ENCODE measurements at regions not wholly inside any gene's neighbourhood (a gene's known extent, or its start where the extent isn't known, plus 50 kb on each side); places are given as distances from the start of the nearest gene placed in this dataset.

DNA sequence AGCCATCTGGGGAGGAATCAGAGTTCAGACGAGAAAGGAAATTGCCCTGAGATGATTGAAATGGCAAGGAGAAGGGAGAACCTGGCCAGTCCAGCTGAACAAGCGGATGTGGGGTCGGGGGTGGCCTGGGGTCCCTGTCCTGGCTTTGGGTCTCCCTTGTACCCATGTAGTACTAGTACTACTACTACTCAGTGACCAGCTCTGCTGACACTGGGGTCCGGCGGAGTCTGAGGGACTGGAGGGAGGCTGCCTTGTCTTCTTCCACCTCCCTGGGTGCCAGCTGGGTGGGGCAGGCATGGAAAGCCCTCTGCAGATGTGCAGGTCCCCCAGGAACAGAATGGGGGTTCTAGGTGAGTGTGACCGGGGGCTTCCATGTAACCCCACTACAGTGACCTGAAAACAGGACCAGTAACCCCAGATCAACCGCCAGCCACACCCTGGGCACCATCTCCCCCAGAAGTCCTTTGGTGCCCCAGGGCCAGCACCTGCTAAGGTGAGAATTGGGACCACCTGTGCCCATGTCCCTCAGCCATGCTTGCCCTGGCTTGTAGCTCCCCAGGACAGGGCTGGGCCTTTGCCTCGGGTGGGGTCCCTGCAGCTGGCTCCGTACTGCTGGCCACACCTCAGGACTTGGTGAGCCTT, 89.1 kb upstream of the COL5A1 start:
- intact Hi-C loops (cut with micrococcal nuclease) (loop anchor here (10.0 kb wide), 1 partner anchor 92 kb away; the partner anchor contains the start of gene COL5A1), in situ Hi-C loops (cut with MboI) (no loop called here)
- Histone ChIP-seq H3K9me1 (ENCODE audit: control insufficient read depth, insufficient read depth, low read length) (no peaks in the 10 kb centered on the region), H3K4me3 (no peak overlapping the region), H3K9ac (ENCODE audit: insufficient read depth in 1 of 2, low read depth in 2 of 2, low read length in 2 of 2) (no peak overlapping the region), H3K4me1 (replicated peaks in 1 of 2; ENCODE audit: control insufficient read depth in 2 of 2, insufficient read depth in 2 of 2, low read length in 2 of 2) (no peaks in the 10 kb centered on the region; a peak in 2 of 5 replicates), H3K79me2 (ENCODE audit: control insufficient read depth, insufficient read depth, low read length) (no peaks in the 10 kb centered on the region), H2AFZ (ENCODE audit: low read depth, low read length) (no peak overlapping the region), H3K4me2 (ENCODE audit: insufficient read depth, low read length) (no peak overlapping the region), H3K27me3 (ENCODE audit: control insufficient read depth in 2 of 2, insufficient read depth in 2 of 2, low read length in 2 of 2) (peaks cover 8 to 88% of the 10 kb centered on the region in 2 experiments; a peak in 4 of 5 replicates), H3K9me3 (replicated peaks; ENCODE audit: control insufficient read depth, insufficient read depth, low read depth, low read length) (no peaks in the 10 kb centered on the region), H3K36me3 (ENCODE audit: control insufficient read depth, insufficient read depth, low read length) (no peaks in the 10 kb centered on the region), H4K20me1 (replicated peaks; ENCODE audit: control insufficient read depth, insufficient read depth, low read length) (0 out of 2 replicates have a peak, but pooled peaks cover 12% of the 10 kb centered on the region), H3K27ac (ENCODE audit: extremely low read depth, low read depth, low read length) (no peak overlapping the region)
- 0% methylated on average over 9 of the region's 9 CpGs for WGBS (ENCODE audit: insufficient coverage, low coverage, missing lambda C conversion rate)
- no peak for ATAC-seq
- no peak for DNase-seq (ENCODE audit: extremely low read depth in 1 of 4, low spot score in 3 of 4)
- POLR2A ChIA-PET: no interaction called here
- CTCF ChIA-PET (ENCODE audit: low intra/inter-chr PET ratio): no interaction called here
- FAIRE-seq: no peak
- BruUV-seq (replicated peaks): no TSS peak
- TF ChIP-seq KDM5B (IDR thresholded peaks at IDR 0.05; ENCODE audit: insufficient replicate concordance, low read depth, low read length): no peak
- TF ChIP-seq HDAC3 (IDR thresholded peaks at IDR 0.05; ENCODE audit: borderline replicate concordance, partially characterized antibody): no peak
- TF ChIP-seq ARID1B (IDR thresholded peaks at IDR 0.05): no peak
- TF ChIP-seq TSC22D4 (tag; IDR thresholded peaks at IDR 0.05): no peak
- TF ChIP-seq EHMT2 (IDR thresholded peaks at IDR 0.05): no peak
- TF ChIP-seq CEBPB (tag; IDR thresholded peaks at IDR 0.05): no peak
- no peak for TF ChIP-seq ZKSCAN8 (CRISPR knock-in tag; IDR thresholded peaks at IDR 0.05)
- TF ChIP-seq WHSC1 (IDR thresholded peaks at IDR 0.05; ENCODE audit: low read length): no peak
- no peak for TF ChIP-seq CBFA2T2 (conservative IDR thresholded peaks at IDR 0.05)
- TF ChIP-seq ZEB2 (IDR thresholded peaks at IDR 0.05): no peak
- no peak for TF ChIP-seq MAFF (IDR thresholded peaks at IDR 0.05; ENCODE audit: low read length)
- no peak for TF ChIP-seq GATAD2B (IDR thresholded peaks at IDR 0.05; ENCODE audit: borderline replicate concordance)
- no peak for TF ChIP-seq HLTF (IDR thresholded peaks at IDR 0.05)
- no peak for TF ChIP-seq ZNF12 (CRISPR knock-in tag; IDR thresholded peaks at IDR 0.05)
- TF ChIP-seq, protein P1, sequence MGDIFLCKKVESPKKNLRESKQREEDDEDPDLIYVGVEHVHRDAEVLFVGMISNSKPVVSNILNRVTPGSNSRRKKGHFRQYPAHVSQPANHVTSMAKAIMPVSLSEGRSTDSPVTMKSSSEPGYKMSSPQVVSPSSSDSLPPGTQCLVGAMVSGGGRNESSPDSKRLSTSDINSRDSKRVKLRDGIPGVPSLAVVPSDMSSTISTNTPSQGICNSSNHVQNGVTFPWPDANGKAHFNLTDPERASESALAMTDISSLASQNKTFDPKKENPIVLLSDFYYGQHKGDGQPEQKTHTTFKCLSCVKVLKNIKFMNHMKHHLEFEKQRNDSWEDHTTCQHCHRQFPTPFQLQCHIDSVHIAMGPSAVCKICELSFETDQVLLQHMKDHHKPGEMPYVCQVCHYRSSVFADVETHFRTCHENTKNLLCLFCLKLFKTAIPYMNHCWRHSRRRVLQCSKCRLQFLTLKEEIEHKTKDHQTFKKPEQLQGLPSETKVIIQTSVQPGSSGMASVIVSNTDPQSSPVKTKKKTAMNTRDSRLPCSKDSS (IDR thresholded peaks at IDR 0.05; ENCODE audit: low read depth, partially characterized antibody): no peak
- TF ChIP-seq, protein P2, sequence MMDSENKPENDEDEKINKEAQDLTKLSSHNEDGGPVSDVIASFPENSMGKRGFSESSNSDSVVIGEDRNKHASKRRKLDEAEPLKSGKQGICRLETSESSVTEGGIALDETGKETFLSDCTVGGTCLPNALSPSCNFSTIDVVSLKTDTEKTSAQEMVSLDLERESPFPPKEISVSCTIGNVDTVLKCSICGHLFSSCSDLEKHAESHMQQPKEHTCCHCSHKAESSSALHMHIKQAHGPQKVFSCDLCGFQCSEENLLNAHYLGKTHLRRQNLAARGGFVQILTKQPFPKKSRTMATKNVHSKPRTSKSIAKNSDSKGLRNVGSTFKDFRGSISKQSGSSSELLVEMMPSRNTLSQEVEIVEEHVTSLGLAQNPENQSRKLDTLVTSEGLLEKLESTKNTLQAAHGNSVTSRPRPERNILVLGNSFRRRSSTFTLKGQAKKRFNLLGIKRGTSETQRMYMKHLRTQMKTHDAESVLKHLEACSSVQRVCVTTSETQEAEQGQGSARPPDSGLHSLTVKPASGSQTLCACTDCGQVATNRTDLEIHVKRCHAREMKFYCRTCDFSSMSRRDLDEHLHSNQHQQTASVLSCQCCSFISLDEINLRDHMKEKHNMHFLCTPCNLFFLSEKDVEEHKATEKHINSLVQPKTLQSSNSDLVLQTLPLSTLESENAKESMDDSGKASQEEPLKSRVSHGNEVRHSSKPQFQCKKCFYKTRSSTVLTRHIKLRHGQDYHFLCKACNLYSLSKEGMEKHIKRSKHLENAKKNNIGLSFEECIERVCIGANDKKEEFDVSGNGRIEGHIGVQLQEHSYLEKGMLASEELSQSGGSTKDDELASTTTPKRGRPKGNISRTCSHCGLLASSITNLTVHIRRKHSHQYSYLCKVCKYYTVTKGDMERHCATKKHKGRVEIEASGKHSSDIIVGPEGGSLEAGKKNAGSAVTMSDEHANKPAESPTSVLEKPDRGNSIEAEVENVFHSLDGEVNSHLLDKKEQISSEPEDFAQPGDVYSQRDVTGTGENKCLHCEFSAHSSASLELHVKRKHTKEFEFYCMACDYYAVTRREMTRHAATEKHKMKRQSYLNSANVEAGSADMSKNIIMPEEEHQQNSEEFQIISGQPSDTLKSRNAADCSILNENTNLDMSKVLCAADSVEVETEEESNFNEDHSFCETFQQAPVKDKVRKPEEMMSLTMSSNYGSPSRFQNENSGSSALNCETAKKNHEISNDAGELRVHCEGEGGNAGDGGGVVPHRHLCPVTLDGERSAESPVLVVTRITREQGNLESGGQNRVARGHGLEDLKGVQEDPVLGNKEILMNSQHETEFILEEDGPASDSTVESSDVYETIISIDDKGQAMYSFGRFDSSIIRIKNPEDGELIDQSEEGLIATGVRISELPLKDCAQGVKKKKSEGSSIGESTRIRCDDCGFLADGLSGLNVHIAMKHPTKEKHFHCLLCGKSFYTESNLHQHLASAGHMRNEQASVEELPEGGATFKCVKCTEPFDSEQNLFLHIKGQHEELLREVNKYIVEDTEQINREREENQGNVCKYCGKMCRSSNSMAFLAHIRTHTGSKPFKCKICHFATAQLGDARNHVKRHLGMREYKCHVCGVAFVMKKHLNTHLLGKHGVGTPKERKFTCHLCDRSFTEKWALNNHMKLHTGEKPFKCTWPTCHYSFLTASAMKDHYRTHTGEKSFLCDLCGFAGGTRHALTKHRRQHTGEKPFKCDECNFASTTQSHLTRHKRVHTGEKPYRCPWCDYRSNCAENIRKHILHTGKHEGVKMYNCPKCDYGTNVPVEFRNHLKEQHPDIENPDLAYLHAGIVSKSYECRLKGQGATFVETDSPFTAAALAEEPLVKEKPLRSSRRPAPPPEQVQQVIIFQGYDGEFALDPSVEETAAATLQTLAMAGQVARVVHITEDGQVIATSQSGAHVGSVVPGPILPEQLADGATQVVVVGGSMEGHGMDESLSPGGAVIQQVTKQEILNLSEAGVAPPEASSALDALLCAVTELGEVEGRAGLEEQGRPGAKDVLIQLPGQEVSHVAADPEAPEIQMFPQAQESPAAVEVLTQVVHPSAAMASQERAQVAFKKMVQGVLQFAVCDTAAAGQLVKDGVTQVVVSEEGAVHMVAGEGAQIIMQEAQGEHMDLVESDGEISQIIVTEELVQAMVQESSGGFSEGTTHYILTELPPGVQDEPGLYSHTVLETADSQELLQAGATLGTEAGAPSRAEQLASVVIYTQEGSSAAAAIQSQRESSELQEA (IDR thresholded peaks at IDR 0.05; ENCODE audit: low read depth): no peak
